Omental fat pad (tissue), 3 donors: ENCODE measurements at regions not wholly inside any gene's neighbourhood (a gene's known extent, or its start where the extent isn't known, plus 50 kb on each side); places are given as distances from the start of the nearest gene placed in this dataset.
"Not testable (repeated sequence)": the region's sequence is repeated elsewhere in the genome, so short reads cannot be mapped to it uniquely, and the experiment has no call there.

Experiments used
- ATAC-seq: fragments of 150-250 bp; one replicate; pipeline ENCODE4 v1.9.1; 2016; ENCODE audit warnings: mild to moderate bottlenecking, moderate library complexity; ENCODE audit not compliant: low FRiP score
- DNase-seq: peaks from one replicate; pipeline ENCODE4 v3.0.0-alpha.2; 2019; ENCODE audit warnings: low spot score
- CTCF ChIP-seq, 3 donors: fragments of 450-650 bp; IDR thresholded peaks; one replicate each; pipeline ENCODE4 v1.5.1; 2016 to 2017; ENCODE audit warnings: antibody characterized with exemption in 3 of 3, mild to moderate bottlenecking in 3 of 3, moderate library complexity in 2 of 3

DNA sequence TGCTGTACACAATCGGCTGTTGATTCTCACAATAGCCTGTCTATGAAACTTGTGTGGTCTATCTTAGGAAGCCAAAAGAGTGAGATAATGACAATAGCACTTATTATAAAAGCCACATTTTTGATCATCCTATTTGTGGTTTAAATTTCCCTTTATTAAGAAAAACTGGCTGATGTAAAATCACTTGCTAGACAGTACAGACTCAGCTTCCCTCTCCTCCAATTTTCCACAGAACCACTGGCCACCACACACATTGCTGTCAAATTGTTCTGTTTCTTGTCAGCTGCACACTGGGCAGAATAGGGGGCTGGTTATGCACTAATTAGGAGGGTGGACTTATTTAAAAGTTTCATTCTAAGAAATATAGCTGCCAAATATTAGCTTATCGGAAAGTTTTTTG, 425.9 kb downstream of the EPHA3 start:
- TF ChIP-seq CTCF (IDR thresholded peaks at IDR 0.05), result no peak
- no peak for DNase-seq
- no peak for ATAC-seq

- not testable (repeated sequence) for DNase-seq, ATAC-seq
Measured at GRCh38 chr3:89554587-89554986, 447.2 kb downstream of the EPHA3 start.

DNA sequence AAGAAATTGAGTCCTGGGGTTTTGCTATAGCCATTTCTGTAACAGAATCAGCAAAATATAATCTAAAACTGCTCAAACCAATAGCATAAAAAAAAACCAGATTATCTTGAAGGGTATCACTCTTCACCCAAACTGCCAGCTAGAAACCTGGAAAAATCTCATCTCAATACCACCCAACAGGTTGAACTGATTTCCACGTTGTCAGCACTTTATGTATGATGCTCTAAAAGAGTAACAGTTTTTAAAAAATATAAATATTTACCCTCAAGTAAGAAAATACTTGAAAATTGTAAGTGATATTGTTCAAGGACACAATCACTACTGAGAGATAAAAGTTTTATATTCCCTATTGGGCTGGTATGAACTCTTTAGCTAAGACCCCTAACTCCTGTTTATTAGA, 451.3 kb downstream of the EPHA3 start:
- TF ChIP-seq CTCF (IDR thresholded peaks at IDR 0.05), result no peak
- no peak for DNase-seq
- ATAC-seq, result no peak

DNA sequence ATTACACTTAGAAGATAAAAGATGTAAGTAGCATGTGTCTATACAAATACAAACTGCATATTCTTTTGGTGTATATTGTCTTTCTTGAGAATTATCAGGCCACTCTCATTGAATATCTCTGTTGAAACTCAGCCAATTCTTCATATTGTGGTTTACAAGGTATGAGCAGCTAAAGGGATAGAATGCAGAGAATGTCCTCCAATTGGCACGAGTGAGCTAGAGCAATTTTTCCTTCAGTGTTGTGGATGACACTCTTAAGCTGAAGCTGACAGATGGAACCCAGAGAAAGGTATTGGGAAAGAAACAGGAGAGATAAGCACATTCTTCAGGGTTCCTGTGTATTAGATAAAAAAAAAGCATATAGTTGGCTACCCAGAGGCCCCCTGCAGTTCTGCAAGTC, 453.1 kb downstream of the EPHA3 start:
- TF ChIP-seq CTCF (IDR thresholded peaks at IDR 0.05), result no peak
- DNase-seq (no peak), ATAC-seq (no peak)

GRCh38 chr3:89562373-89562772, 455.0 kb downstream of the EPHA3 start:
- TF ChIP-seq CTCF (IDR thresholded peaks at IDR 0.05), result no peak
- DNase-seq (no peak), ATAC-seq (no peak)

DNA sequence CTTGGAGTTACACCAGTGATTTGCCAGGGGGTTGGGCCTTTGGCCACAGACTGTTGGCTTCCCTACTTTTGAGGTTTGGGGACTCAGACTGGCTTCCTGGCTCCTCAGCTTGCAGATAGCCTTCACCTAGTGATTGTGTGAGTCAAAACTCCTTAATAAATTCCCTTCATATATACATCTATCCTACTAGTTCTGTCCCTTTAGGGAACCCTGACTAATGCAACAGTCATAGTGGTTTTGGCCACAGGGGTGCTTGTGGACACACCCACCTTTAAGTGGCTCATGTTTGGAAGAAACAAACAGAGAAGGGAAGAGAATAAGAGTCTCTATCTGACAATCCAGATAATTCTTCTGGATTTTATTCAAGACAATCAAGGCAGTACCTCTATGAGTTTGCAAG, 457.7 kb downstream of the EPHA3 start:
- ATAC-seq (no peak), DNase-seq (no peak)
- no peak for TF ChIP-seq CTCF (IDR thresholded peaks at IDR 0.05)

DNA sequence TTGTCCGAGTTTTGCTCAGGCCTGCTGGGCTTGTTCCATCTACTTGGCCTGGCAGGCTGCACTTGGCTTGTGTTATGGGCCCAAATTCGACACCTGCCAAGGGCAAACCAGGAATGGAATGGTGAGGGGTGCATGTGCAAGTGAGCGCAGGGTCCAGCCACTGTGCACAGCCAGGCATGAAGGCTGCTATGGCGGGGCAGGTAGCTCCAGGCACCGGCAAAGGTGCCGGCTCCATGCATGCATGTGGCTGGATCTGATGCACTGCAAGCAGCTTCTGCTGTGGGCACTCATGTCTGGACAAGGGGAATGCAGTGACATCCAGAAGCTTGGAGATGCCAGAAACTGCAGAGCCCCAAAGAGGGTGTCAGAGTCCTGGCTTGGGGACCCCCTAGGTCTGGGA, 463.0 kb downstream of the EPHA3 start:
- TF ChIP-seq CTCF (IDR thresholded peaks at IDR 0.05), result no peak
- ATAC-seq, result no peak

GRCh38 chr3:89571298-89571697, 463.9 kb downstream of the EPHA3 start:
- ATAC-seq (no peak), DNase-seq (no peak)

More for the DNA sequence above, 463.0 kb downstream of the EPHA3 start:
- DNase-seq, result no peak

More at GRCh38 chr3:89571298-89571697, 463.9 kb downstream of the EPHA3 start:
- TF ChIP-seq CTCF (IDR thresholded peaks at IDR 0.05), result no peak
